ENCODE measurements at regions not wholly inside any gene's neighbourhood (a gene's known extent, or its start where the extent isn't known, plus 50 kb on each side); places are given as distances from the start of the nearest gene placed in this dataset.
"Not testable (repeated sequence)": the region's sequence is repeated elsewhere in the genome, so short reads cannot be mapped to it uniquely, and the experiment has no call there.

DNA sequence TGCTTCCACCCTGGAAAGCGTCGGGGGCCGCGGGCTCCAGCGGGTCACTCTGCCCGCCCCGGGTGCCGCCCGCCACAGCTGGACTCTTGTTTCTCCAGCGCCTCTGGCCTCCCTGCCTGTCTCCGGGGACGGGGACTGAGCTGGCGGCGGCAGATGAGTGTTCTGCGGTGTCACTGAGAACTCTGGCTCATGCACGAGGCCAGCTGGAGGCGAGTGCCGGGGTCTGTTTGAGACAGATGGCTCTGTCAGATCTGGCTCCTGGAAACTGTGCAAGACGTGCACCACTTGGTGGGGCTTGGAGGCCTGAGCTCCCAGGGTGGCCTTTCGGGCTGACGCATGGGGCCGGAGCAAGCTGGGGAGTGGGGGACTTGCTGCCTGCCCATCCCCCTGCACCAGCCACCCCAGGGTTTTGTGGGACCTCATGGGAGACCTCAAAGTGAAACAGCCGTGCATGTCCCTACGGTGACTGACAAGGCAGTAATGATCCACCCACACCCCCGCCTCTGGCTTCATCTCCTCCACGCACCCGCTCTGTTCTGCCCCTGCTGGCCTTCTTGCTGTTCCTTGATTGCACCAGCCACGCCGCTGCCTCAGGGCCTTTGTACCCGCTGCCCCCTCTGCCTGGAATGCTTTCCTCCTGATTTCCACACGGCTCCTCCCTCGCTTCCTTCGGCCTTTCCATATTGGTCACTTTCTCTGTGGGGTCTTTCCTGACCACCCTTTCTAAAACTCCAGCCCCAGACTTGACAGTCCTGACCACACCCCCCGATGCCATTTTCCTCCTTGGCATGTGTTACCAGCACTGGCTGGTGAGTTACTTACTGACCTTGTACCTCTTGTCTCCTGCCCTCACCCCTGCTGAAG lies 174.9 kb upstream of the CIBAR2 start:
- H3K27ac ChIP-seq, result no peak overlapping the region
- TF ChIP-seq ZFX (IDR thresholded peaks at IDR 0.05), result no peak
- TF ChIP-seq, protein P1, sequence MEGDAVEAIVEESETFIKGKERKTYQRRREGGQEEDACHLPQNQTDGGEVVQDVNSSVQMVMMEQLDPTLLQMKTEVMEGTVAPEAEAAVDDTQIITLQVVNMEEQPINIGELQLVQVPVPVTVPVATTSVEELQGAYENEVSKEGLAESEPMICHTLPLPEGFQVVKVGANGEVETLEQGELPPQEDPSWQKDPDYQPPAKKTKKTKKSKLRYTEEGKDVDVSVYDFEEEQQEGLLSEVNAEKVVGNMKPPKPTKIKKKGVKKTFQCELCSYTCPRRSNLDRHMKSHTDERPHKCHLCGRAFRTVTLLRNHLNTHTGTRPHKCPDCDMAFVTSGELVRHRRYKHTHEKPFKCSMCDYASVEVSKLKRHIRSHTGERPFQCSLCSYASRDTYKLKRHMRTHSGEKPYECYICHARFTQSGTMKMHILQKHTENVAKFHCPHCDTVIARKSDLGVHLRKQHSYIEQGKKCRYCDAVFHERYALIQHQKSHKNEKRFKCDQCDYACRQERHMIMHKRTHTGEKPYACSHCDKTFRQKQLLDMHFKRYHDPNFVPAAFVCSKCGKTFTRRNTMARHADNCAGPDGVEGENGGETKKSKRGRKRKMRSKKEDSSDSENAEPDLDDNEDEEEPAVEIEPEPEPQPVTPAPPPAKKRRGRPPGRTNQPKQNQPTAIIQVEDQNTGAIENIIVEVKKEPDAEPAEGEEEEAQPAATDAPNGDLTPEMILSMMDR (conservative IDR thresholded peaks at IDR 0.05), result no peak

DNA sequence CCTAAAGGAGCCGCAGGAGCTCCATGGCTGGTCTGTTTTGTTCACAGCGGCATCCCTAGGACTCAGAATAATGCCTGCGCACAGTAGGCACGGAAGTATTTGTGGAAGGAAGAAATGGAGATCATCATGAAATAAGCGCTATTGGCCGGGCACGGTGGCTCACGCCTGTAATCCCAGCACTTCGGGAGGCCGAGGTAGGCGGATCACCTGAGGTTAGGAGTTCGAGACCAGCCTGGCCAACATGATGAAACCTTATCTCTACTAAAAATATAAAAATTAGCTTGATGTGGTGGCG lies 175.5 kb upstream of the CIBAR2 start:
- not testable (repeated sequence) for H3K27ac ChIP-seq

DNA sequence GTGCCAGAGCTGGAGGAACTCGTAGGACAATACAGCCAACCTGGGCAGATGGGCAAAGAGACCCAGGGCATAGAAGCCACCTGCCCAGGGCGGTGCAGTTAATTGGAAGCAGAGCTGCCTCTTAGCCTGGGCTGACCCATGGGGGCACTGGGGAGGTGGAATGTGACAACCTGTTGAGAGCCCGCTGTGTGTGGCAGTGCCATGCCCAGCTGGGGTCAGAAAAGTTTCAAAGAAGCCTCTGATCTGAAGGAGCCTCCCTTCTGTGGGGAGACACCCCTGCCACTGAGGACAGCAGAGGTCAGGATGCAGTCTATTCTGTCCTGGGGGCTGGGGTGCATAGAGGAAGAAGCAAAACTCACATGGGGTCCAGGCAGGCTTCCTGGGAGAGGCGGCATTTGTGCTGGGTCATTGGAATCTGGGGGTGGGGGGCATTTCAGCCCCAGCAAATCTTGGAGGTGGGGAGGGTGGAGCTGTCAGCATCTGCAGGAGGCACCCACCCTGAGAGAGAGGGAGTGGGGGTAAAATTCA lies 176.1 kb upstream of the CIBAR2 start:
- H3K27ac ChIP-seq, result 0 out of 2 replicates have a peak overlapping the region, but pooled peaks have one; percentile 1

DNA sequence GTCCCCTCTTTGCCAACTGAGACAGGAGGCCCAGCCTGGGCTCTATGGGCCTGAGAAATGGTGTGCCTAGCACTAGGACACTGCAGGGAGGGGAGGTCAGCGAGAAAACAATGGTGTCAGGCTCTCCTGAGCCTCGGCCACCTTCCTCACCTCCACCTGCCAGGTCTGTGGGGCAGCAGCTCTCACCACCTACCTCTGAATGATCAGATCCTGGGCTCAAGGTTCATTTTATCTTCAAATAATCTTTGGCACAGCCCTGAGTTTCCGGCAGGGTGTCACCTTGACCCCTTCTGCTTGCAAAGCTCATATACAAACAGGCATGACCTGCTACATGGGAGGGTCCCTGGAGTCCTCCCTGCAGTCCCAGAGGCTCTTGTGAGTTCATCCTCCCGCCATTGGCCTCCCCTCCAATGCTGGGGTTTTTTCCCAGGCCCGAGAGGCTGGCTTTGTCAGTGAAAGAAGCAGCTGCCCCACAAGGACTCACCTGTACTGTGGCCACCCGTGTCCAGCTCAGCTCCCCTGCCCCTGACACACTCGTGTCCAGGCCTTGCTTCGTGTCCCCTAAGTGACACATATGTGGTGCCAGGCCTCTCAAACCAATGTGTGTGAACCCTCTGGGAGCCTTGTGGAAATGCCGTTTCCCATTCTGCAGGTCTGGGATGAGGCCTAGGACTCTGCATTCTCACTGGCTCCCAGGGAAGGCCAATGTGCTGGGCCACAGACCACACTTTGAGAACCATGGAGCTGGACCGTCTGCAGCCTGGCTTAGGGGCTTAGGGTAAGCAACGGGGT lies 176.8 kb upstream of the CIBAR2 start:
- no peak for TF ChIP-seq ZFX (IDR thresholded peaks at IDR 0.05)
- TF ChIP-seq, protein P1 (conservative IDR thresholded peaks at IDR 0.05), result no peak
- 0 out of 2 replicates have a peak overlapping the region, but pooled peaks have one; percentile 1 for H3K27ac ChIP-seq

More for the DNA sequence above, 176.1 kb upstream of the CIBAR2 start:
- no peak for TF ChIP-seq ZFX (IDR thresholded peaks at IDR 0.05)
- TF ChIP-seq, protein P1 (conservative IDR thresholded peaks at IDR 0.05), result no peak

DNA sequence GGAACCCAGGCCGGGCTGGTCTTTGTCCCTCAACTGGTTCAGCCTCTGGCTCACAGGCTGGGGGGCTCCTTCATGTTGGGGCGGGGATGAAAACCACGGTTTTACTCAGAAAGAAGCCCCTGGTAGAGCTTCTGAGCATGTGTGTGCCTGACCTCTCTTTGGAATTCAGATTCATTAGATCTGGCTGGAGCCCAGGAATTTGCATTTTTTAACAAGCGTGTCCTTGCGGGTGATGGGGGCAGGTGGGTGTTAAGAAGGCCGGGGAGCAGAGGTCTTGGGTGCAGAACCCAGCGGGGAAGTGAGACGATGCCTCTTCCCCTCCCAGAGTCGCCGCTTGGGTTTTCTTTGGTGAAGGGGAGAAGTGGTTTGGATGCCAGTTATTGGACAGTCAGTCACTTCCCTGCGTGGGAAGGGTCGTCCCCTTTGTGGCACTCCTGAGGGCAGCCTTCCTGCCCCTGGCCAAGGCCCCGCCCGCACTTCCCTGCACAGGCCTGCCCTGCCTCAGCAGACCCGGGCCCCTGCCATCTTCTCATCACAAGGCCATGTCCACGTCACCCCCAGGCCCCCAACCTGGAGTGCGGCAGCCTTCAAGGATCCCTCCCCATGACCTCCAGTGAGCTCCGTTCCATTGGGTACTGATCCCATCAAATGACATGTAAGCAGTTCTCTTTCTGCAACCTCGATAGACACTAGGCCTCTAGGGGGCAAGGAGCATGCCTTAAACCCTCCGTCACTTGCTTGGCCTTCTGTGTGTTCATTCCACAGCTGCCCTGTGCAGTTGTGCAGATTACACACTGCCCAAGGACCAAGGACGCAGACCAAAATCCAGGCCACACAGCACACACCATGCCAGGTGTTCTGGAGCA lies 177.7 kb upstream of the CIBAR2 start:
- no peak for TF ChIP-seq ZFX (IDR thresholded peaks at IDR 0.05)
- TF ChIP-seq, protein P1 (conservative IDR thresholded peaks at IDR 0.05), result no peak
- no peak overlapping the region for H3K27ac ChIP-seq

DNA sequence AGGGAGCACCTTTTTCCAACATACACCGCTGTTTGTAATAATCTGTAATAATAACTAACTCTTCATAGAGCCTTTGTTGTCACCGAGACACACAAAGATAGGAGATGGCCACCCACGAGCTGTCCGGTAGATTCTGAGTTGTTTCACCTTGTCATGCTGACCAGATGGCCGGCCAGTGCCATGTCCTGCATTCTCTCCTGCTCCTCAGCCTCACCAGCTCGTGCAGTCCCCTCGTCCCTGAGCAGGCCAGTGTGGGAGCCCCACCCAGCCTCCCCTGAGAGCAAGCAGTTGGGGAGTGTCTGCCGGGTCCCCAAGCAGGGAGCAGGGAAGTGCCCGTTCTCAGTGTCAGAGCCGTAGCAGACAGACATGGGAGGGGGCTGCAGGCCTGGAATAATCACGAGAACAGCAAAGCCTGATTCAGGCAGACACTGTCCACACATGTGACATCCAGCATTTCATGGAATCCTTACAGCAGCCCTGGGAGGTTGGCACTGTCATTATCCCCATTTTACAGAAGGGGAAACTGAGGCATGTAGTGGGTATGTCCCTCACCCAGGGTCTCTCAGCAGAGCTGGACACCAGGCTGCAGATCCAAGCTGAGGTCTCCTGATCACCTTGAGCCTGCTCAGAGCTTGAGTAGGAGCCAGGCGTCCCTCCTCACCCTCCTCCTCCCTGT lies 178.5 kb upstream of the CIBAR2 start:
- no peak overlapping the region for H3K27ac ChIP-seq
- TF ChIP-seq ZFX (IDR thresholded peaks at IDR 0.05), result no peak
- TF ChIP-seq, protein P1 (conservative IDR thresholded peaks at IDR 0.05), result no peak

Data from C4-2B (cell line).